SK-N-SH (cell line): ENCODE measurements at regions not wholly inside any gene's neighbourhood (a gene's known extent, or its start where the extent isn't known, plus 50 kb on each side); places are given as distances from the start of the nearest gene placed in this dataset.

Experiments
- CTCF ChIA-PET: fragments of 300-600, 350-600 bp; formaldehyde crosslinking; extraction: SDS; loops from one replicate; lab custom pipeline; 2021; lab: Yijun Ruan, JAX
- POLR2A ChIA-PET: fragments of 350-600 bp; sonication (Branson Sonifier 250); formaldehyde crosslinking; extraction: SDS; loops from one replicate; lab custom pipeline; 2020; ENCODE audit warnings: antibody characterized with exemption, inconsistent platforms; lab: Yijun Ruan, JAX
- DNase-seq: peaks from one replicate; pipeline ENCODE4 v3.0.0; 2012
- H2AFZ ChIP-seq: fragments of 200-600 bp; sonication (generic); 2 replicates; pipeline ENCODE4 v1.8.1; 2016; ENCODE audit warnings: antibody characterized with exemption, mild to moderate bottlenecking, low read depth
- H3F3A ChIP-seq: fragments of 200-600 bp; sonication (generic); replicated peaks from 2 replicates; pipeline ENCODE3; 2016; ENCODE audit warnings: antibody characterized with exemption, mild to moderate bottlenecking; ENCODE audit not compliant: insufficient read depth
- H3K27ac ChIP-seq, 2 experiments: fragments of 200-500 bp in 1 of 2; fragments of 200-600 bp in 1 of 2; sonication (Bioruptor generic) in 1 of 2; sonication (generic), shearing (Covaris generic) in 1 of 2; 2 replicates each; pipeline versions ENCODE4 v1.5.1 to v1.6.1; 2014 to 2016; ENCODE audit warnings: low read depth in 2 of 2, inconsistent platforms in 1 of 2, low read length in 1 of 2, mild to moderate bottlenecking in 1 of 2, mixed read lengths in 1 of 2
- H3K27me3 ChIP-seq: fragments of 200-600 bp; sonication (generic), shearing (Covaris generic); 2 replicates; pipeline ENCODE4 v1.6.1; 2016; ENCODE audit warnings: mixed run types; ENCODE audit not compliant: insufficient read depth
- H3K36me3 ChIP-seq, 2 experiments: fragments of 200-500 bp in 1 of 2; fragments of 200-600 bp in 1 of 2; sonication (Bioruptor generic) in 1 of 2; sonication (generic) in 1 of 2; replicated peaks in 1 of 2; 2 replicates each; pipeline versions ENCODE3 to v1.5.1; 2014 to 2016; ENCODE audit warnings: low read length in 1 of 2, mild to moderate bottlenecking in 1 of 2; ENCODE audit not compliant: insufficient read depth in 2 of 2, control insufficient read depth in 1 of 2
- H3K4me1 ChIP-seq, 2 experiments: fragments of 200-500 bp in 1 of 2; fragments of 200-600 bp in 1 of 2; sonication (Bioruptor generic) in 1 of 2; sonication (generic), shearing (Covaris generic) in 1 of 2; 2 replicates each; pipeline versions ENCODE4 v1.5.1 to v1.6.1; 2014 to 2016; ENCODE audit warnings: low read depth in 1 of 2, low read length in 1 of 2, mixed run types in 1 of 2; ENCODE audit not compliant: insufficient read depth in 2 of 2, control insufficient read depth in 1 of 2
- H3K4me2 ChIP-seq: fragments of 200-600 bp; sonication (generic), shearing (Covaris generic); 2 replicates; pipeline ENCODE4 v1.6.1; 2017; ENCODE audit warnings: mixed run types
- H3K4me3 ChIP-seq, 2 experiments: fragments of 200-500 bp in 1 of 2; fragments of 200-600 bp in 1 of 2; sonication (Bioruptor generic) in 1 of 2; sonication (generic), shearing (Covaris generic) in 1 of 2; 2 replicates each; pipeline versions ENCODE4 v1.5.1 to v1.8.1; 2014 to 2016; ENCODE audit warnings: low read depth in 2 of 2, inconsistent platforms in 1 of 2, low read length in 1 of 2, mild to moderate bottlenecking in 1 of 2, mixed read lengths in 1 of 2, moderate library complexity in 1 of 2
- H3K79me2 ChIP-seq: fragments of 200-600 bp; sonication (generic); 2 replicates; pipeline ENCODE4 v1.8.1; 2017; ENCODE audit warnings: mild to moderate bottlenecking; ENCODE audit not compliant: insufficient read depth
- H3K9ac ChIP-seq: fragments of 200-600 bp; sonication (generic); 2 replicates; pipeline ENCODE4 v1.6.1; 2017; ENCODE audit warnings: mixed run types
- H3K9me2 ChIP-seq: fragments of 200-600 bp; sonication (generic); 2 replicates; pipeline ENCODE4 v1.6.1; 2017; ENCODE audit warnings: mixed run types
- H3K9me3 ChIP-seq: fragments of 200-600 bp; sonication (generic); 2 replicates; pipeline ENCODE4 v1.6.1; 2017; ENCODE audit warnings: mixed run types, mild to moderate bottlenecking, moderate library complexity
- H4K20me1 ChIP-seq: fragments of 200-600 bp; sonication (generic); 2 replicates; pipeline ENCODE4 v1.6.1; 2017; ENCODE audit warnings: mild to moderate bottlenecking, mixed run types; ENCODE audit not compliant: insufficient read depth
- EP300 ChIP-seq, 2 experiments: IDR thresholded peaks; 2 replicates each; pipeline versions ENCODE4 v1.4.0 to v1.6.1; 2012; ENCODE audit warnings: borderline replicate concordance in 1 of 2, low read depth in 1 of 2, low read length in 1 of 2
- EZH2phosphoT487 ChIP-seq: fragments of 200-600 bp; sonication (generic); IDR thresholded peaks from 2 replicates; pipeline ENCODE4 v1.6.1; 2017; ENCODE audit warnings: low read depth, mixed run types, mild to moderate bottlenecking, antibody characterized with exemption, moderate library complexity, borderline replicate concordance
- FOXJ3 ChIP-seq: sonication (generic); formaldehyde crosslinking; IDR thresholded peaks from 2 replicates; pipeline ENCODE4 v1.5.1; 2020; ENCODE audit warnings: mild to moderate bottlenecking, missing genetic modification reagents
- FOXM1 ChIP-seq: IDR thresholded peaks from 2 replicates; pipeline ENCODE4 v1.4.0; 2012; ENCODE audit warnings: low read depth, mild to moderate bottlenecking
- GATA2 ChIP-seq: sonication (generic); formaldehyde crosslinking; IDR thresholded peaks from 2 replicates; pipeline ENCODE4 v1.5.0; 2020; ENCODE audit warnings: mild to moderate bottlenecking, missing genetic modification reagents
- MXI1 ChIP-seq: IDR thresholded peaks from 2 replicates; pipeline ENCODE4 v1.6.1; 2012; ENCODE audit warnings: mild to moderate bottlenecking, low read depth, low read length, improper control_type of control experiment
- NFIC ChIP-seq: IDR thresholded peaks from 2 replicates; pipeline ENCODE4 v1.4.0; 2012; ENCODE audit warnings: borderline replicate concordance
- POLR2AphosphoS5 ChIP-seq: IDR thresholded peaks from 2 replicates; pipeline ENCODE4 v1.6.1; 2012; ENCODE audit warnings: low read depth, low read length
- RAD21 ChIP-seq: IDR thresholded peaks from 2 replicates; pipeline ENCODE4 v1.6.1; 2012; ENCODE audit warnings: mild to moderate bottlenecking, low read length
- RCOR1 ChIP-seq: fragments of 150-350 bp; IDR thresholded peaks from 2 replicates; pipeline ENCODE4 v1.6.1; 2017; ENCODE audit warnings: antibody characterized with exemption, low read length
- RFX5 ChIP-seq: IDR thresholded peaks from 2 replicates; pipeline ENCODE4 v1.6.1; 2012; ENCODE audit warnings: mild to moderate bottlenecking, improper control_type of control experiment, low read length
- RXRA ChIP-seq: IDR thresholded peaks from 2 replicates; pipeline ENCODE4 v1.4.0; 2012; ENCODE audit warnings: low read depth, mild to moderate bottlenecking, borderline replicate concordance
- SMC3 ChIP-seq: IDR thresholded peaks from 2 replicates; pipeline ENCODE4 v1.6.1; 2012; ENCODE audit warnings: low read depth, low read length, improper control_type of control experiment
- TAF1 ChIP-seq: IDR thresholded peaks from 2 replicates; pipeline ENCODE4 v1.6.1; 2012; ENCODE audit warnings: low read depth, mild to moderate bottlenecking, low read length, moderate library complexity, borderline replicate concordance
- TEAD4 ChIP-seq: IDR thresholded peaks from 2 replicates; pipeline ENCODE4 v1.4.0; 2012; ENCODE audit warnings: mild to moderate bottlenecking, borderline replicate concordance; ENCODE audit not compliant: insufficient read depth
- WGBS: methylation state at CpG from one replicate; pipeline ENCODE4 v1.1.6; 2017; ENCODE audit warnings: low lambda C conversion rate; 5-methylcytosine and 5-hydroxymethylcytosine counted together
- TF ChIP-seq, protein P1 (sequence below): fragments of 150-350 bp; IDR thresholded peaks from 2 replicates; pipeline ENCODE4 v1.6.1; 2017; ENCODE audit warnings: antibody characterized with exemption, low read length, low read depth, borderline replicate concordance
- TF ChIP-seq, protein P2 (sequence below): IDR thresholded peaks from 2 replicates; pipeline ENCODE4 v1.4.0; 2012; ENCODE audit warnings: low read depth, borderline replicate concordance

DNA sequence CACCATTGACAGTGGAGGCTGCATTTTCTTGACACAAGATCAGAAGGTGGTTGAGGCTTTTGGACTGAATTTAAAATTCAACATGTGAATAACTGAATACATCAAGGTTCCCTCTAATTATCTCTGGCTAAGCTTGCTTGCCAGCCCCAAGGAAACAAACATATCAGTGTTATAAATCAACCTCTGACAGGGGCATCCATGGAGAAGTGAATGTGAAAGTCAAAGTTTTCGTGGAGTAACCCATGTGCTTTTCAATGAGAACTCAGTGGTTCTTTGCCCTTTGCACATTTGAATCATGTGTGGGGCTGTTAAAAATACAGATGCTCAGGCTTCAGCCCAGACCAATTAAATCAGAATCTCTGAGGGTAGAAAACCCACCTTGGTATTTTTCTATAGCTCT is 128.9 kb downstream of the LRRC70 start:
- Histone ChIP-seq H3K9me3 (no peaks in the 10 kb centered on the region), H3K27me3 (no peaks in the 10 kb centered on the region; the same call in 1 of the 2 replicates), H3K9ac (no peak overlapping the region), H3K79me2 (no peaks in the 10 kb centered on the region), H2AFZ (no peak overlapping the region), H3K36me3 (no peaks in the 10 kb centered on the region), H3F3A (no peaks in the 10 kb centered on the region), H3K4me2 (no peak overlapping the region), H3K27ac (no peak overlapping the region), H3K4me1 (no peaks in the 10 kb centered on the region), H3K4me3 (no peak overlapping the region), H4K20me1 (no peaks in the 10 kb centered on the region), H3K9me2 (no peaks in the 10 kb centered on the region)
- WGBS, result 0% methylated on average over 1 of the region's 1 CpG
- ChIA-PET POLR2A (no interaction called here), CTCF (no interaction called here)
- DNase-seq, result no peak
- no peak for TF ChIP-seq EP300 (IDR thresholded peaks at IDR 0.05; ENCODE audit: borderline replicate concordance in 1 of 2, low read depth in 1 of 2, low read length in 1 of 2)
- TF ChIP-seq FOXM1, result no peak
- TF ChIP-seq, protein P1, sequence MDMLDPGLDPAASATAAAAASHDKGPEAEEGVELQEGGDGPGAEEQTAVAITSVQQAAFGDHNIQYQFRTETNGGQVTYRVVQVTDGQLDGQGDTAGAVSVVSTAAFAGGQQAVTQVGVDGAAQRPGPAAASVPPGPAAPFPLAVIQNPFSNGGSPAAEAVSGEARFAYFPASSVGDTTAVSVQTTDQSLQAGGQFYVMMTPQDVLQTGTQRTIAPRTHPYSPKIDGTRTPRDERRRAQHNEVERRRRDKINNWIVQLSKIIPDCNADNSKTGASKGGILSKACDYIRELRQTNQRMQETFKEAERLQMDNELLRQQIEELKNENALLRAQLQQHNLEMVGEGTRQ, result no peak

DNA sequence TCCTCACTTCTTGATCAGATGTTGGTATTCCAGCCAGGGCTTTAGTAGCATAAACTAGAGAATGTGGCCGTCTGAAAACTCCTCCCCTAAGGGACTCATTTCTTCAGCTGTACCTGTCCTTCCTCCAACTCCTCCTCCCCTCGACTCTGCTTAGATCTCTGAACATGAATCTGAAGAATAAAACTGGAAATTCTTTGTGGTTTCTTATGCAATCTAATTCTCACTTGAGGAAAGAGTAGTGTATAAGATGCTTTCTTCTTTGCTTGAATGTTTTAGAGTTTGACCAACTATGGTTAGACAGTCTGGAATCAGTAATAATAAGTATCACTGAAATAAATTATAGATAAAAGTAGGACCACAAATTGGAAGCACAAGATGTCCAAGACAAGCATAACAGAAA is 128.5 kb downstream of the LRRC70 start:
- no peaks in the 10 kb centered on the region for H3K9me3 ChIP-seq
- no peaks in the 10 kb centered on the region for H3K36me3 ChIP-seq
- DNase-seq, result no peak
- CTCF ChIA-PET, result no interaction called here
- H3K4me3 ChIP-seq, result no peak overlapping the region
- H3K27me3 ChIP-seq, result no peaks in the 10 kb centered on the region; the same call in 1 of the 2 replicates
- H3K27ac ChIP-seq, result no peak overlapping the region
- TF ChIP-seq, protein P2, sequence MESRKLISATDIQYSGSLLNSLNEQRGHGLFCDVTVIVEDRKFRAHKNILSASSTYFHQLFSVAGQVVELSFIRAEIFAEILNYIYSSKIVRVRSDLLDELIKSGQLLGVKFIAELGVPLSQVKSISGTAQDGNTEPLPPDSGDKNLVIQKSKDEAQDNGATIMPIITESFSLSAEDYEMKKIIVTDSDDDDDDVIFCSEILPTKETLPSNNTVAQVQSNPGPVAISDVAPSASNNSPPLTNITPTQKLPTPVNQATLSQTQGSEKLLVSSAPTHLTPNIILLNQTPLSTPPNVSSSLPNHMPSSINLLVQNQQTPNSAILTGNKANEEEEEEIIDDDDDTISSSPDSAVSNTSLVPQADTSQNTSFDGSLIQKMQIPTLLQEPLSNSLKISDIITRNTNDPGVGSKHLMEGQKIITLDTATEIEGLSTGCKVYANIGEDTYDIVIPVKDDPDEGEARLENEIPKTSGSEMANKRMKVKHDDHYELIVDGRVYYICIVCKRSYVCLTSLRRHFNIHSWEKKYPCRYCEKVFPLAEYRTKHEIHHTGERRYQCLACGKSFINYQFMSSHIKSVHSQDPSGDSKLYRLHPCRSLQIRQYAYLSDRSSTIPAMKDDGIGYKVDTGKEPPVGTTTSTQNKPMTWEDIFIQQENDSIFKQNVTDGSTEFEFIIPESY, result no peak
- no peak for TF ChIP-seq GATA2
- no peak for TF ChIP-seq SMC3
- no peak for TF ChIP-seq FOXM1
- no peak for TF ChIP-seq POLR2AphosphoS5
- TF ChIP-seq RCOR1, result no peak
- no peak for TF ChIP-seq EZH2phosphoT487
- no peak for TF ChIP-seq MXI1
- TF ChIP-seq RXRA, result no peak
- no peak for TF ChIP-seq FOXJ3 (CRISPR knock-in tag)
- TF ChIP-seq TAF1, result no peak
- TF ChIP-seq TEAD4, result no peak
- TF ChIP-seq RAD21, result no peak
- no peak for TF ChIP-seq RFX5
- TF ChIP-seq NFIC, result no peak
- no peak overlapping the region for H2AFZ ChIP-seq
- no peaks in the 10 kb centered on the region for H3K4me1 ChIP-seq
- 0% methylated on average over 2 of the region's 2 CpGs for WGBS
- no peaks in the 10 kb centered on the region for H3K79me2 ChIP-seq
- POLR2A ChIA-PET, result no interaction called here
- no peaks in the 10 kb centered on the region for H3F3A ChIP-seq
- H4K20me1 ChIP-seq, result no peaks in the 10 kb centered on the region
- no peak overlapping the region for H3K4me2 ChIP-seq
- no peaks in the 10 kb centered on the region for H3K9me2 ChIP-seq
- no peak overlapping the region for H3K9ac ChIP-seq
